GM12874 (cell line): ENCODE measurements at regions not wholly inside any gene's neighbourhood (a gene's known extent, or its start where the extent isn't known, plus 50 kb on each side); places are given as distances from the start of the nearest gene placed in this dataset.

Experiments
- TF ChIP-seq, protein P1 (sequence below): IDR thresholded peaks from 2 replicates; pipeline ENCODE4 v1.5.1; 2011; ENCODE audit warnings: low read depth, mild to moderate bottlenecking, control low read depth, low read length, moderate library complexity; ENCODE audit not compliant: insufficient read depth

DNA sequence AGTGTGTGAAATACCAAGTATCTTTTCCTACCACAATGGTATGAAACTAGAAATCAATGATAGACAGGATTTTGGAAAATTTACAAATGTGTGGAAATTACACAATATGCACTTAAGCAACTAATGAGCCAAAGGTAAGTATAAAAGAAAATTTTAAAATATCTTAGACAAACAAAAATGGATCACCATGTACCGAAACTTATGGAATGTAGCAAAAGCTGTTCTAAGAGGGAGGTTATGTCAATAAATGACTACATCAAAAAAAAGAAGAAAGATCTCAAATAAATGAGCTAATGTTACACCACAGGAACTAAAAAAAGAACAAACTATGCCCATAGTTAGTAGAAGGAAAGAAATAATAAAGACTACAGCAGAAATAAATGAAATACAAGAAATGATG lies 1084.1 kb downstream of the TECRL start:
- TF ChIP-seq, protein P1, sequence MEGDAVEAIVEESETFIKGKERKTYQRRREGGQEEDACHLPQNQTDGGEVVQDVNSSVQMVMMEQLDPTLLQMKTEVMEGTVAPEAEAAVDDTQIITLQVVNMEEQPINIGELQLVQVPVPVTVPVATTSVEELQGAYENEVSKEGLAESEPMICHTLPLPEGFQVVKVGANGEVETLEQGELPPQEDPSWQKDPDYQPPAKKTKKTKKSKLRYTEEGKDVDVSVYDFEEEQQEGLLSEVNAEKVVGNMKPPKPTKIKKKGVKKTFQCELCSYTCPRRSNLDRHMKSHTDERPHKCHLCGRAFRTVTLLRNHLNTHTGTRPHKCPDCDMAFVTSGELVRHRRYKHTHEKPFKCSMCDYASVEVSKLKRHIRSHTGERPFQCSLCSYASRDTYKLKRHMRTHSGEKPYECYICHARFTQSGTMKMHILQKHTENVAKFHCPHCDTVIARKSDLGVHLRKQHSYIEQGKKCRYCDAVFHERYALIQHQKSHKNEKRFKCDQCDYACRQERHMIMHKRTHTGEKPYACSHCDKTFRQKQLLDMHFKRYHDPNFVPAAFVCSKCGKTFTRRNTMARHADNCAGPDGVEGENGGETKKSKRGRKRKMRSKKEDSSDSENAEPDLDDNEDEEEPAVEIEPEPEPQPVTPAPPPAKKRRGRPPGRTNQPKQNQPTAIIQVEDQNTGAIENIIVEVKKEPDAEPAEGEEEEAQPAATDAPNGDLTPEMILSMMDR = no peak

DNA sequence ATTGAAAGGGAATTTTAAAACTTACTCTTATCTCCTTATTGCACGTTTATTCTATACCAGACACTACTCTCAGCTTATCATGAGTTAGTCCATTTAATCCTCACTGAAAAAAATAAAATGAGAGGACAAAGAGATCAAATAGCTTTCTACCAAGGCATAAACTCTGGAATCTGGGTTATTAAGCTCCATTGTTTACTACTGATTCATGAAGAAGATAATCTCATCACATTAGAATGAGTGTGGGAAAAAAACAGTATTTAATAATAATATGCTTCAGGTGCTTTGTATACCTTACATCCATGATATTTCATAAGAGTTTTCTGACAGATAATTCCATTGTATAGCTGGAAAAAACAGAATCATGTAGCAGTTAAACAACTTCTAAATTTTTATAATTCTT lies 1092.6 kb downstream of the TECRL start:
- TF ChIP-seq, protein P1 = no peak

DNA sequence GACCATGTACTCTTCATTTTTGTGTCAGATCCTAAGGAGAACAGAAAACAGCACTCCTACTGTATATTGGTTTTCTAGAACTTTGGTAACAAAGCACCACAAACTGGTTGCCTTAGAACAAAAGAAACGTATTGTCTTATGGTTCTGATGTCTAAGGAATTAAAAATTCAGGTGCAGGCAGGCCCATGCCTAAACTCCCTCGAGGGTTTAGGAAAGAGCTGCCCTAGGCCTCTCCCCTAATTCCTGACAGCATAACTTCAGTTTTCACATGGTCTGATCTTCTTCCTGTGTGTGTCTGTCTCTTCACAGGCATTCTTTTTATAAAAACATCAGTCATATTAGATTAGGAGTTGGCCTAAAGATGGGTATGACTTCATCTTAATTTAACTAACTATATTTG lies 1093.6 kb downstream of the TECRL start:
- TF ChIP-seq, protein P1 = no peak

- TF ChIP-seq, protein P1 = no peak
Measured at GRCh38 chr4:63308697-63309096, 1100.6 kb downstream of the TECRL start.

- TF ChIP-seq, protein P1 = no peak
Measured at GRCh38 chr4:63302792-63303191, 1106.5 kb downstream of the TECRL start.

- TF ChIP-seq, protein P1 = no peak
Measured at GRCh38 chr4:63302078-63302477, 1107.2 kb downstream of the TECRL start.

DNA sequence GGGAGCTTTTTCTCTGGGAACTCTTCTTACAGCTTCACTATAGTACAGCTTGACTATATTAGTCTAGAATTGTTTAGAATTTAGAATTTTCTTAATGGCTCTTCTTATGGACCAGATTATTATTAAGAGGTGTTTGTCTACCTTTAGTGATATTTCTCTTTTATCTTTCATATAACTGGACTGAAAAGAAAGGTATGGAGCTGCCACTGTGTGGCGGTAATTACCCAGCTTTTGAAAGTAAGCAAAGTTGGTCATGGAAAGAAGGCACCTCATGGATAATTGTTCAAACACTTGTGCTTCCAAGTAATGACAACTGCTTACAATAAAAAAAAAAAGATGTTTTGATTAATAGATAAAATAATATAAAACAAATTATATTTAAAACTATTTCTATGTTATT lies 1112.5 kb downstream of the TECRL start:
- TF ChIP-seq, protein P1 = no peak

DNA sequence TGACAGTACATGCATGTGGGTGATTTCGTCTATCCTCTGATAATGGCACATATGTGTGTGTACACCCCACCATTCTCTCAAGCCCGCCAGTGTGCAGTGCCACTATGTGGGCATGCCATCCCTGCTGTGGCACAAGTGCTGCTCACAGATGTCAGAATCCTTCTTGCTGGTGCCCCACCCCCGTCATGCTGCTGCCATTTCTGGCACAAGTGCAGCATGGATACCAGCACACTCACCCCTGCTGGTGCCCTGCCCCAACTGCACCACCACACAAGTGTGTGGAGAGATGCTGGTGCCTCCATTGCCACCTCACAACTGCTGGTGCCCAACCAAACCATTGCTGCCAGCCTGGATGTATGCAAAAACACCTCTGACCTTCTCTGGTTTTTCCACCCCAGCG lies 1133.8 kb downstream of the TECRL start:
- TF ChIP-seq, protein P1 = no peak
